PC-3 (cell line): ENCODE measurements at regions not wholly inside any gene's neighbourhood (a gene's known extent, or its start where the extent isn't known, plus 50 kb on each side); places are given as distances from the start of the nearest gene placed in this dataset.

Experiments used
- CTCF ChIP-seq: fragments of 300-600 bp; sonication (generic); conservative IDR thresholded peaks from 2 replicates; pipeline ENCODE4 v1.5.1; 2017; ENCODE audit warnings: antibody characterized with exemption, low read depth, mild to moderate bottlenecking, low read length
- EZH2 ChIP-seq: fragments of 300-600 bp; sonication (generic); IDR thresholded peaks from one replicate; pipeline ENCODE4 v1.6.1; 2017; ENCODE audit warnings: antibody characterized with exemption, mild to moderate bottlenecking, low read length; ENCODE audit not compliant: unreplicated experiment
- EZH2phosphoT487 ChIP-seq: fragments of 300-600 bp; sonication (generic); IDR thresholded peaks from 2 replicates; pipeline ENCODE4 v1.6.1; 2018; ENCODE audit warnings: mild to moderate bottlenecking, antibody characterized with exemption, low read length, borderline replicate concordance

GRCh38 chr3:80283783-80284182 lies 516.0 kb upstream of the ROBO1 start:
- TF ChIP-seq CTCF, result no peak
- TF ChIP-seq EZH2, result no peak
- no peak for TF ChIP-seq EZH2phosphoT487
